Endodermal cell (in vitro differentiated cells): ENCODE measurements at regions not wholly inside any gene's neighbourhood (a gene's known extent, or its start where the extent isn't known, plus 50 kb on each side); places are given as distances from the start of the nearest gene placed in this dataset.

Source experiments
- DNase-seq: peaks from one replicate; pipeline ENCODE4 v3.0.0-alpha.2; 2017
- H3K27ac ChIP-seq: 2 replicates; pipeline ENCODE4 v1.5.1; 2013; ENCODE audit warnings: mild to moderate bottlenecking, low read depth, low read length, moderate library complexity
- H3K27me3 ChIP-seq: 2 replicates; pipeline ENCODE4 v1.6.1; 2013; ENCODE audit warnings: mild to moderate bottlenecking, low read length, moderate library complexity; ENCODE audit not compliant: insufficient read depth, control insufficient read depth, poor library complexity, severe bottlenecking
- H3K36me3 ChIP-seq: 2 replicates; pipeline ENCODE4 v1.7.0; 2013; ENCODE audit warnings: mild to moderate bottlenecking, low read length, moderate library complexity; ENCODE audit not compliant: control insufficient read depth, insufficient read depth
- H3K4me1 ChIP-seq: one replicate; pipeline ENCODE4 v1.7.0; 2013; ENCODE audit warnings: low read length; ENCODE audit not compliant: control insufficient read depth, insufficient read depth
- H3K4me3 ChIP-seq: 2 replicates; pipeline ENCODE4 v1.5.1; 2013; ENCODE audit warnings: mild to moderate bottlenecking, low read length, moderate library complexity
- H3K9ac ChIP-seq: 2 replicates; pipeline ENCODE4 v1.6.1; 2013; ENCODE audit warnings: mild to moderate bottlenecking, low read length, moderate library complexity; ENCODE audit not compliant: poor library complexity, severe bottlenecking; ENCODE audit errors: extremely low read depth
- H3K9me3 ChIP-seq: 2 replicates; pipeline ENCODE4 v1.6.1; 2013; ENCODE audit warnings: mild to moderate bottlenecking, low read length, moderate library complexity; ENCODE audit not compliant: control insufficient read depth
- H3K27ac Mint-ChIP-seq: 2 replicates; pipeline ENCODE4 v1.8.0; 2020; ENCODE audit warnings: mixed read lengths
- H3K27me3 Mint-ChIP-seq: 2 replicates; pipeline ENCODE4 v1.8.0; 2021; ENCODE audit warnings: mild to moderate bottlenecking, mixed read lengths; ENCODE audit not compliant: insufficient read depth
- H3K36me3 Mint-ChIP-seq: 2 replicates; pipeline ENCODE4 v1.8.0; 2020; ENCODE audit warnings: low read depth, mixed read lengths
- H3K4me1 Mint-ChIP-seq: 2 replicates; pipeline ENCODE4 v1.8.0; 2020; ENCODE audit warnings: mixed read lengths
- H3K4me3 Mint-ChIP-seq: 2 replicates; pipeline ENCODE4 v1.8.0; 2020; ENCODE audit warnings: mild to moderate bottlenecking, moderate library complexity, mixed read lengths
- H3K9me3 Mint-ChIP-seq: 2 replicates; pipeline ENCODE4 v1.8.0; 2020; ENCODE audit warnings: mild to moderate bottlenecking, mixed read lengths
- WGBS, 2 experiments: methylation state at CpG; one replicate each; pipeline versions ENCODE4 v1.1.5 to v1.1.7; 2013; ENCODE audit warnings: missing lambda C conversion rate in 2 of 2, mixed read lengths in 1 of 2; ENCODE audit not compliant: insufficient coverage in 1 of 2, insufficient read length in 1 of 2; 5-methylcytosine and 5-hydroxymethylcytosine counted together
- TF ChIP-seq, protein P1 (sequence below): fragments of 200-600 bp; sonication (generic); conservative IDR thresholded peaks from 2 replicates; pipeline ENCODE4 v1.5.0; 2021; ENCODE audit warnings: antibody characterized with exemption, mild to moderate bottlenecking

DNA sequence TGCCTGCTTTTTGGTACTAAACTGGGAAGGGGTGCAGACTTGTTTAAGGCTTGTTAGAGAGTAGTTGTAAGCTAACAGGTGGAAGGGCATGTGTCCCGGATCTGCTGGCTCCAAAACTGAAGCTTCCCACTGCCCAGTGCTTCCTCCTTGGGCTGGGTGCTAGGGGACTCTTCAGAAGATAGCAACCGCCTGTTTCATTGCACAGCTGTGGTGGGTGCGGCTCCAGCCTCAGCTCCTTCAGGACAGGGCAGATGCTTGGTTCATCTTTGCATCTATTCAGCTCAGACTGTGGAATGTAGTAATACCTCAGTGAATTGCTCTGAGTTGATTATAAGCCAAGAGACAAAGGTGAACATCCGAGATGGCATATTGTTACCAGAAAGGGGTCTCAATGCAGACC is 527.1 kb downstream of the TYW1 start:
- peaks cover 3% of the 10 kb centered on the region for H3K27me3 Mint-ChIP-seq
- Histone ChIP-seq H3K9me3 (peaks cover 63% of the 10 kb centered on the region), H3K4me3 (peak overlapping the region; percentile 59), H3K27me3 (no peaks in the 10 kb centered on the region), H3K27ac (no peak overlapping the region), H3K36me3 (no peaks in the 10 kb centered on the region), H3K9ac (no peak overlapping the region), H3K4me1 (no peaks in the 10 kb centered on the region)
- H3K4me3 Mint-ChIP-seq: no peak overlapping the region
- WGBS, 2 experiments: 86 to 96% methylated on average over 3 to 4 of the region's 4 CpGs
- H3K4me1 Mint-ChIP-seq: peaks cover 27% of the 10 kb centered on the region
- peaks cover 10% of the 10 kb centered on the region for H3K36me3 Mint-ChIP-seq
- TF ChIP-seq, protein P1, sequence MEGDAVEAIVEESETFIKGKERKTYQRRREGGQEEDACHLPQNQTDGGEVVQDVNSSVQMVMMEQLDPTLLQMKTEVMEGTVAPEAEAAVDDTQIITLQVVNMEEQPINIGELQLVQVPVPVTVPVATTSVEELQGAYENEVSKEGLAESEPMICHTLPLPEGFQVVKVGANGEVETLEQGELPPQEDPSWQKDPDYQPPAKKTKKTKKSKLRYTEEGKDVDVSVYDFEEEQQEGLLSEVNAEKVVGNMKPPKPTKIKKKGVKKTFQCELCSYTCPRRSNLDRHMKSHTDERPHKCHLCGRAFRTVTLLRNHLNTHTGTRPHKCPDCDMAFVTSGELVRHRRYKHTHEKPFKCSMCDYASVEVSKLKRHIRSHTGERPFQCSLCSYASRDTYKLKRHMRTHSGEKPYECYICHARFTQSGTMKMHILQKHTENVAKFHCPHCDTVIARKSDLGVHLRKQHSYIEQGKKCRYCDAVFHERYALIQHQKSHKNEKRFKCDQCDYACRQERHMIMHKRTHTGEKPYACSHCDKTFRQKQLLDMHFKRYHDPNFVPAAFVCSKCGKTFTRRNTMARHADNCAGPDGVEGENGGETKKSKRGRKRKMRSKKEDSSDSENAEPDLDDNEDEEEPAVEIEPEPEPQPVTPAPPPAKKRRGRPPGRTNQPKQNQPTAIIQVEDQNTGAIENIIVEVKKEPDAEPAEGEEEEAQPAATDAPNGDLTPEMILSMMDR: no peak
- no peak for DNase-seq
- peaks cover 59% of the 10 kb centered on the region for H3K9me3 Mint-ChIP-seq
- H3K27ac Mint-ChIP-seq: no peak overlapping the region

DNA sequence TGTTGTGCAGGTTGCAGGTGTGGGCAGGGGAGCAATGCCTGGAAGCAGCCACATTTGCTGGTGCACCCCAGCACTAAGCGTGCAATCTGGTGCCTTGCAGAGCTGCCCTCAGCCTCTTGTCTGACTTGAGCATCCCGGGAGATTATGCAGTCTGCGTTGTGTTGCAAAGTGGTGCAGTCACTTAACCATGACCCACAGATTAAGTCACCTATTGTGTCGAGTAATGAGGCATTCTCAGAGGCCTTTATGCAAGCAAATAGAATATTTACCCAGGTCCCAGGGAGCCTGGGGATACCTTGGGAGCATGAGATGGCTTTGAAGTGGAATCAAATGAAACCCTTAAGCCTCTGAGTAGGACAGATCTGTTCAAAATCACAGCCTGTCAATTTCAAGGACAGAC is 529.0 kb downstream of the TYW1 start:
- Histone ChIP-seq H3K27me3 (no peaks in the 10 kb centered on the region), H3K4me1 (no peaks in the 10 kb centered on the region), H3K9ac (no peak overlapping the region), H3K27ac (no peak overlapping the region), H3K36me3 (no peaks in the 10 kb centered on the region), H3K4me3 (peak overlapping the region; percentile 59), H3K9me3 (peaks cover 54% of the 10 kb centered on the region)
- H3K4me3 Mint-ChIP-seq: no peak overlapping the region
- peak; percentile 64 for DNase-seq
- peaks cover 2% of the 10 kb centered on the region for H3K27me3 Mint-ChIP-seq
- H3K4me1 Mint-ChIP-seq: peaks cover 27% of the 10 kb centered on the region
- peak overlapping the region; percentile 11 for H3K27ac Mint-ChIP-seq
- 45 to 52% methylated on average over 4 of the region's 4 CpGs for WGBS, 2 experiments
- H3K9me3 Mint-ChIP-seq: peaks cover 64% of the 10 kb centered on the region
- TF ChIP-seq, protein P1: no peak
- H3K36me3 Mint-ChIP-seq: peaks cover 6% of the 10 kb centered on the region

DNA sequence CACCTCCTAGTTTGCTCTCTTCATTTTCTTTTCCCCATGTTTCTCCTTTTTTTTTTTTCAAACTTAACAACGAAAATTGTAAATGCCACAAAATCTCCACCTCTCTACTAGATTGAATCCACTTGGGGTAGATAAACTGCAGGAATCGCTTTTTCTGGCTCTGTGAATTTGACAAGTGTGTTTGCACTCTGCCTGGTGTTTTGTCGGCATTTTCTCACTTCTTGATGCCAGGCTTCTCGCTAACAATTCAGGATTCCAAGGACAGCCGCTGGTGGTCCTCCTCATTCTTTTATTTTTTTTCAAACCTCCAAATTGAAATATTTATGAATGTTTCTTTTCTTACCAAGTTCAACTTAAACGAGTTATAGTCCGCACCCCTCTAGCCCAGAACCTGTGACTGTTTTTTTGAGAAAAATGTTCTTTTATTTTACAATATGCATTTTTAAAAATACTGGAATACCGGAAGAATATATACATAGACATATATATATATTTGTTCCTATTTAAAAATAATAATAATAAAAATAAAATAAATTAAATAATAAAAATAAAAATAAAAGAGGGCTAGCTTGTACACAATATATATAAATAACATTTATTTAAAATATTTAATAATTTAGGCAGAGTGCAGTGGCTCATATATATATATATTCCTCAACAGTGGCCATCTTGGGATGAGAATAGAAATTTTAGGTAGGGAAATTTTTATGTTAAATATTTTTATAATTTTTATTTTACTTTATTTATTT is 538.8 kb downstream of the TYW1 start:
- no peaks in the 10 kb centered on the region for H3K4me1 ChIP-seq
- WGBS, 2 experiments: 90 to 100% methylated on average over 4 to 6 of the region's 8 CpGs
- no peak overlapping the region for H3K27ac ChIP-seq
- no peak overlapping the region for H3K9ac ChIP-seq
- H3K9me3 Mint-ChIP-seq: peaks cover 20% of the 10 kb centered on the region
- H3K27me3 ChIP-seq: no peaks in the 10 kb centered on the region
- peaks cover 12% of the 10 kb centered on the region for H3K9me3 ChIP-seq
- H3K27me3 Mint-ChIP-seq: no peaks in the 10 kb centered on the region
- DNase-seq: no peak
- no peak overlapping the region for H3K4me3 Mint-ChIP-seq
- peaks cover 2% of the 10 kb centered on the region for H3K36me3 Mint-ChIP-seq
- H3K36me3 ChIP-seq: no peaks in the 10 kb centered on the region
- no peak overlapping the region for H3K27ac Mint-ChIP-seq
- H3K4me3 ChIP-seq: no peak overlapping the region
- TF ChIP-seq, protein P1: no peak
- H3K4me1 Mint-ChIP-seq: peaks cover 2% of the 10 kb centered on the region
